BE2C (cell line): ENCODE measurements at regions not wholly inside any gene's neighbourhood (a gene's known extent, or its start where the extent isn't known, plus 50 kb on each side); places are given as distances from the start of the nearest gene placed in this dataset.

Source experiments
- DNase-seq: peaks from one replicate; pipeline ENCODE4 v3.0.0-alpha.2; 2020
- H3K27me3 ChIP-seq: fragments of 250-450 bp; sonication (Bioruptor Pico); 2 replicates; pipeline ENCODE4 v1.5.1; 2020; ENCODE audit warnings: mild to moderate bottlenecking
- H3K36me3 ChIP-seq: fragments of 250-450 bp; sonication (Bioruptor Pico); 2 replicates; pipeline ENCODE4 v1.5.1; 2020; ENCODE audit warnings: mild to moderate bottlenecking
- H3K4me1 ChIP-seq: fragments of 250-450 bp; sonication (Bioruptor Pico); 2 replicates; pipeline ENCODE4 v1.5.1; 2020
- H3K4me3 ChIP-seq: 2 replicates; pipeline ENCODE4 v1.5.1; 2011; ENCODE audit warnings: low read depth, low read length
- H3K9me3 ChIP-seq: fragments of 250-450 bp; sonication (Bioruptor Pico); 2 replicates; pipeline ENCODE4 v1.5.1; 2020
- CTCF ChIP-seq: IDR thresholded peaks from 2 replicates; pipeline ENCODE4 v1.5.1; 2012; ENCODE audit warnings: mild to moderate bottlenecking, low read depth, low read length

- no peak for DNase-seq
- H3K4me1 ChIP-seq: no peaks in the 10 kb centered on the region
- no peaks in the 10 kb centered on the region for H3K9me3 ChIP-seq
- no peaks in the 10 kb centered on the region for H3K27me3 ChIP-seq
- no peaks in the 10 kb centered on the region for H3K36me3 ChIP-seq
- no peak for TF ChIP-seq CTCF
- H3K4me3 ChIP-seq: no peak overlapping the region
Measured at GRCh38 chr3:19711160-19711782, 222.7 kb downstream of the EFHB start.

GRCh38 chr3:19702416-19703078 is 231.5 kb downstream of the EFHB start:
- Histone ChIP-seq H3K9me3 (no peaks in the 10 kb centered on the region), H3K36me3 (no peaks in the 10 kb centered on the region), H3K27me3 (no peaks in the 10 kb centered on the region), H3K4me3 (no peak overlapping the region), H3K4me1 (no peaks in the 10 kb centered on the region)
- no peak for TF ChIP-seq CTCF
- no peak for DNase-seq

- H3K9me3 ChIP-seq: no peaks in the 10 kb centered on the region
- no peak for DNase-seq
- no peaks in the 10 kb centered on the region for H3K27me3 ChIP-seq
- H3K4me1 ChIP-seq: no peaks in the 10 kb centered on the region
- no peak overlapping the region for H3K4me3 ChIP-seq
- TF ChIP-seq CTCF: peak; percentile 33
- no peaks in the 10 kb centered on the region for H3K36me3 ChIP-seq
Measured at GRCh38 chr3:19688767-19689166, 245.2 kb downstream of the EFHB start.

- DNase-seq: no peak
- H3K27me3 ChIP-seq: no peaks in the 10 kb centered on the region
- no peaks in the 10 kb centered on the region for H3K9me3 ChIP-seq
- no peak for TF ChIP-seq CTCF
- H3K4me1 ChIP-seq: no peaks in the 10 kb centered on the region
- no peak overlapping the region for H3K4me3 ChIP-seq
- no peaks in the 10 kb centered on the region for H3K36me3 ChIP-seq
Measured at GRCh38 chr3:19668163-19668562, 265.9 kb downstream of the EFHB start.

GRCh38 chr3:19662486-19662885 is 271.5 kb downstream of the EFHB start:
- H3K9me3 ChIP-seq: no peaks in the 10 kb centered on the region
- TF ChIP-seq CTCF: no peak
- DNase-seq: no peak

GRCh38 chr3:19652336-19652735 is 281.7 kb downstream of the EFHB start:
- Histone ChIP-seq H3K4me1 (no peaks in the 10 kb centered on the region), H3K4me3 (no peak overlapping the region), H3K27me3 (no peaks in the 10 kb centered on the region), H3K36me3 (no peaks in the 10 kb centered on the region), H3K9me3 (no peaks in the 10 kb centered on the region)
- no peak for TF ChIP-seq CTCF
- no peak for DNase-seq

More at GRCh38 chr3:19662486-19662885, 271.5 kb downstream of the EFHB start:
- H3K27me3 ChIP-seq: no peaks in the 10 kb centered on the region
- H3K36me3 ChIP-seq: no peaks in the 10 kb centered on the region
- H3K4me3 ChIP-seq: no peak overlapping the region
- H3K4me1 ChIP-seq: no peaks in the 10 kb centered on the region
